ENCODE measurements at regions not wholly inside any gene's neighbourhood (a gene's known extent, or its start where the extent isn't known, plus 50 kb on each side); places are given as distances from the start of the nearest gene placed in this dataset.
"Not testable (repeated sequence)": the region's sequence is repeated elsewhere in the genome, so short reads cannot be mapped to it uniquely, and the experiment has no call there.

DNA sequence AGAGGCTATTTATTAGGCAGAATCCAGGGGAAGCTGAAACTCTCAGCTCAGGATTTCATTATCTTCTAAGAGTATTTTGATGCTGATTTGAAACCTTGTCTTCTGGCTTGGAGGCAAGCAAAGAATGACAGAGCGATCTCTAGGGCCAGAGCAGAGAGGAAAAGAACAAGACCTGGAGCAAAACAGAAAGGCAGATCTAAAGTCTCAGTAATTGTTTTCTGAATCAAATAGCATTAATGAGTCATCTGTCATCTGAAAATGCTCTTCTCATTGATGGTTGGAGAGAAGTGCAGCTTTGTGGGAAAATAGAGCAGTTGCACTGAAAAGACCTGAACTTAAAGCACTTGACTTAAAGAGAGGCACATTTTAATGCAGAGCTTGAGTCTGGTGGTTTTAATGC is 385.9 kb downstream of the RAP2B start:
- no peaks in the 10 kb centered on the region for H3K36me3 Mint-ChIP-seq
- peaks cover 0 to 3% (median 0%) of the 10 kb centered on the region in 7 donors for H3K9me3 Mint-ChIP-seq
- no peak overlapping the region for H3K4me2 ChIP-seq (replicated peaks; ENCODE audit: extremely low read depth, low read length, poor library complexity, severe bottlenecking)
- H2AFZ ChIP-seq (ENCODE audit: insufficient read depth, low read depth, low read length, poor library complexity, severe bottlenecking) = no peak overlapping the region
- no peak for DNase-seq
- H3K4me1 Mint-ChIP-seq = no peaks in the 10 kb centered on the region
- H3K36me3 ChIP-seq (replicated peaks in 1 of 2; ENCODE audit: control insufficient read depth in 1 of 2, insufficient read depth in 2 of 2, low read length in 2 of 2) = no peaks in the 10 kb centered on the region
- no peak overlapping the region for H3K27ac Mint-ChIP-seq
- TF ChIP-seq, protein P1, sequence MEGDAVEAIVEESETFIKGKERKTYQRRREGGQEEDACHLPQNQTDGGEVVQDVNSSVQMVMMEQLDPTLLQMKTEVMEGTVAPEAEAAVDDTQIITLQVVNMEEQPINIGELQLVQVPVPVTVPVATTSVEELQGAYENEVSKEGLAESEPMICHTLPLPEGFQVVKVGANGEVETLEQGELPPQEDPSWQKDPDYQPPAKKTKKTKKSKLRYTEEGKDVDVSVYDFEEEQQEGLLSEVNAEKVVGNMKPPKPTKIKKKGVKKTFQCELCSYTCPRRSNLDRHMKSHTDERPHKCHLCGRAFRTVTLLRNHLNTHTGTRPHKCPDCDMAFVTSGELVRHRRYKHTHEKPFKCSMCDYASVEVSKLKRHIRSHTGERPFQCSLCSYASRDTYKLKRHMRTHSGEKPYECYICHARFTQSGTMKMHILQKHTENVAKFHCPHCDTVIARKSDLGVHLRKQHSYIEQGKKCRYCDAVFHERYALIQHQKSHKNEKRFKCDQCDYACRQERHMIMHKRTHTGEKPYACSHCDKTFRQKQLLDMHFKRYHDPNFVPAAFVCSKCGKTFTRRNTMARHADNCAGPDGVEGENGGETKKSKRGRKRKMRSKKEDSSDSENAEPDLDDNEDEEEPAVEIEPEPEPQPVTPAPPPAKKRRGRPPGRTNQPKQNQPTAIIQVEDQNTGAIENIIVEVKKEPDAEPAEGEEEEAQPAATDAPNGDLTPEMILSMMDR (IDR thresholded peaks at IDR 0.05) = no peak
- H3K79me2 ChIP-seq (ENCODE audit: insufficient read depth, low read length) = no peaks in the 10 kb centered on the region
- H4K20me1 ChIP-seq (ENCODE audit: insufficient read depth, low read length) = no peaks in the 10 kb centered on the region
- intact Hi-C loops (cut with micrococcal nuclease) = no loop called here
- H3K27ac ChIP-seq (ENCODE audit: low read depth in 1 of 2, low read length in 2 of 2) = no peak overlapping the region
- H3K4me3 Mint-ChIP-seq = no peak overlapping the region
- no peaks in the 10 kb centered on the region for H3K27me3 Mint-ChIP-seq (ENCODE audit: low read depth in 3 of 3)
- 100% methylated on average over 1 of the region's 1 CpG for WGBS (ENCODE audit: insufficient coverage)
- H3K9me3 ChIP-seq (replicated peaks in 1 of 2; ENCODE audit: control insufficient read depth in 1 of 2, insufficient read depth in 1 of 2, low read length in 2 of 2) = no peaks in the 10 kb centered on the region
- no peaks in the 10 kb centered on the region for H3K27me3 ChIP-seq (ENCODE audit: control insufficient read depth in 2 of 2, insufficient read depth in 2 of 2, low read length in 2 of 2)
- no peaks in the 10 kb centered on the region for H3K4me1 ChIP-seq (ENCODE audit: control insufficient read depth in 1 of 2, insufficient read depth in 2 of 2, low read length in 2 of 2)
- H3K4me3 ChIP-seq (replicated peaks in 1 of 3; ENCODE audit: low read depth in 2 of 3, low read length in 3 of 3) = no peak overlapping the region
- H3K9ac ChIP-seq (ENCODE audit: insufficient read depth, low read length, poor library complexity, severe bottlenecking) = no peak overlapping the region

DNA sequence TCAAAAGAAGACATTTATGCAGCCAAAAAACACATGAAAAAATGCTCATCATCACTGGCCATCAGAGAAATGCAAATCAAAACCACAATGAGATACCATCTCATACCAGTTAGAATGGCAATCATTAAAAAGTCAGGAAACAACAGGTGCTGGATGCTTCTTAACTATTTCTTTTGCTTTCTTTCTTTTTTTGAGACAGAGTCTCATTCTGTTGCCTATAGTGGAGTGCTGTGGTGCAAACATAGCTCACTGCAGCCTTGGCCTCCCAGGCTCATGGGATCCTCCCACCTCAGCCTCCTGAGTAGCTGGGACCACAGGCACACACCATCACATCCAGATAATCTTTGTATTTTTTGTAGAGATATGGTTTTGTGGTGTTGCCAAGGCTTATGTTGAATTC is 387.7 kb downstream of the RAP2B start:
- H3K4me2 ChIP-seq (replicated peaks; ENCODE audit: extremely low read depth, low read length, poor library complexity, severe bottlenecking); H3K9me3 Mint-ChIP-seq; H3K9me3 ChIP-seq (replicated peaks in 1 of 2; ENCODE audit: control insufficient read depth in 1 of 2, insufficient read depth in 1 of 2, low read length in 2 of 2); H3K27ac ChIP-seq (ENCODE audit: low read depth in 1 of 2, low read length in 2 of 2); DNase-seq; intact Hi-C loops (cut with micrococcal nuclease); H4K20me1 ChIP-seq (ENCODE audit: insufficient read depth, low read length); H3K27me3 ChIP-seq (ENCODE audit: control insufficient read depth in 2 of 2, insufficient read depth in 2 of 2, low read length in 2 of 2); H3K4me1 ChIP-seq (ENCODE audit: control insufficient read depth in 1 of 2, insufficient read depth in 2 of 2, low read length in 2 of 2); H2AFZ ChIP-seq (ENCODE audit: insufficient read depth, low read depth, low read length, poor library complexity, severe bottlenecking); H3K36me3 ChIP-seq (replicated peaks in 1 of 2; ENCODE audit: control insufficient read depth in 1 of 2, insufficient read depth in 2 of 2, low read length in 2 of 2); H3K9ac ChIP-seq (ENCODE audit: insufficient read depth, low read length, poor library complexity, severe bottlenecking); H3K27me3 Mint-ChIP-seq (ENCODE audit: low read depth in 3 of 3); H3K36me3 Mint-ChIP-seq; H3K27ac Mint-ChIP-seq; H3K4me3 ChIP-seq (replicated peaks in 1 of 3; ENCODE audit: low read depth in 2 of 3, low read length in 3 of 3); H3K4me3 Mint-ChIP-seq; H3K79me2 ChIP-seq (ENCODE audit: insufficient read depth, low read length); H3K4me1 Mint-ChIP-seq: not testable (repeated sequence)

Measured in CD14-positive monocyte (primary cell).